ENCODE measurements at regions not wholly inside any gene's neighbourhood (a gene's known extent, or its start where the extent isn't known, plus 50 kb on each side); places are given as distances from the start of the nearest gene placed in this dataset.

DNA sequence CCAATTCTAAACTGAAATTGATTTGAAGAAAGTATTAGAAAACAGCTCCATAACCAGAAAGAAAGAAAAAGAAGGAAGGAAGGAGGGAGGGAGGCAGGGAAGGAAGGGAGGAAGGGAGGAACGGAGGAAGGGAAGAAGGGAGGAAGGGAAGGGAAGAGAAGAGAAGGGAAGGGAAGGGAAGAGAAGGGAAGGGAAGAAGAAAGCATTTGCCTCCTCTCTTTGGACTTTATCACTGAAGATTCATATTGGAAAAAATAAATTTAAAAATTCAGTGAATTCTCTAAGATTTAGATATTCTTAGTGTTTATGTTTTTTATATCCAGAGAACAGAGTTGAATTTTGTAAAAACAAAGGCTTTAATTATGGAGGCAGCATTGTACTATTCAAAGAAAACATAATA lies 68.5 kb upstream of the NXT1 start:
- FAIRE-seq (peak; percentile 88), DNase-seq (ENCODE audit: low read depth, low spot score) (no peak)
- H2AFZ ChIP-seq (ENCODE audit: low read depth, low read length): peak overlapping the region; percentile 95
- H3K36me3 ChIP-seq (ENCODE audit: control insufficient read depth in 2 of 2, extremely low read depth in 1 of 2, insufficient read depth in 2 of 2, low read length in 2 of 2): no peaks in the 10 kb centered on the region
- intact Hi-C loops (cut with micrococcal nuclease) (loop anchor here (1.0 to 5.0 kb wide), 2 partner anchors 24 to 40 kb away; no protein-coding TSS in a partner anchor), dilution Hi-C loops (cut with MboI; ENCODE audit: extremely low pct_ligation_motif_present, low sequenced_read_pairs) (no loop called here)
- CTCF ChIA-PET: interaction anchor here (0.7 to 3.0 kb wide), 4 partner anchors 8 to 231 kb away, joined by 3 to 13 read pairs (median 4); no protein-coding TSS in a partner anchor
- no peaks in the 10 kb centered on the region for H3K79me2 ChIP-seq (ENCODE audit: control insufficient read depth, insufficient read depth, low read length)
- TF ChIP-seq POLR2AphosphoS5 (IDR thresholded peaks at IDR 0.05; ENCODE audit: insufficient read depth, low read depth, low read length) (no peak), EZH2 (IDR thresholded peaks at IDR 0.05; ENCODE audit: borderline replicate concordance, low read depth, low read length, severe bottlenecking) (no peak), POLR2A (IDR thresholded peaks at IDR 0.05; ENCODE audit: low read depth, low read length) (no peak), JUN (IDR thresholded peaks at IDR 0.05; ENCODE audit: borderline replicate concordance, insufficient read depth, insufficient read length, low read depth) (no peak), MYC (IDR thresholded peaks at IDR 0.05; ENCODE audit: low read depth, low read length) (no peak), FOS (IDR thresholded peaks at IDR 0.05; ENCODE audit: borderline replicate concordance, insufficient read depth, low read length) (no peak), GATA2 (IDR thresholded peaks at IDR 0.05; ENCODE audit: insufficient read depth, insufficient read length, low read depth, low read length) (no peak)
- TF ChIP-seq, protein P1, sequence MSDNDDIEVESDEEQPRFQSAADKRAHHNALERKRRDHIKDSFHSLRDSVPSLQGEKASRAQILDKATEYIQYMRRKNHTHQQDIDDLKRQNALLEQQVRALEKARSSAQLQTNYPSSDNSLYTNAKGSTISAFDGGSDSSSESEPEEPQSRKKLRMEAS (IDR thresholded peaks at IDR 0.05; ENCODE audit: insufficient read depth, insufficient read length): no peak
- TF ChIP-seq, protein P2, sequence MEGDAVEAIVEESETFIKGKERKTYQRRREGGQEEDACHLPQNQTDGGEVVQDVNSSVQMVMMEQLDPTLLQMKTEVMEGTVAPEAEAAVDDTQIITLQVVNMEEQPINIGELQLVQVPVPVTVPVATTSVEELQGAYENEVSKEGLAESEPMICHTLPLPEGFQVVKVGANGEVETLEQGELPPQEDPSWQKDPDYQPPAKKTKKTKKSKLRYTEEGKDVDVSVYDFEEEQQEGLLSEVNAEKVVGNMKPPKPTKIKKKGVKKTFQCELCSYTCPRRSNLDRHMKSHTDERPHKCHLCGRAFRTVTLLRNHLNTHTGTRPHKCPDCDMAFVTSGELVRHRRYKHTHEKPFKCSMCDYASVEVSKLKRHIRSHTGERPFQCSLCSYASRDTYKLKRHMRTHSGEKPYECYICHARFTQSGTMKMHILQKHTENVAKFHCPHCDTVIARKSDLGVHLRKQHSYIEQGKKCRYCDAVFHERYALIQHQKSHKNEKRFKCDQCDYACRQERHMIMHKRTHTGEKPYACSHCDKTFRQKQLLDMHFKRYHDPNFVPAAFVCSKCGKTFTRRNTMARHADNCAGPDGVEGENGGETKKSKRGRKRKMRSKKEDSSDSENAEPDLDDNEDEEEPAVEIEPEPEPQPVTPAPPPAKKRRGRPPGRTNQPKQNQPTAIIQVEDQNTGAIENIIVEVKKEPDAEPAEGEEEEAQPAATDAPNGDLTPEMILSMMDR (IDR thresholded peaks at IDR 0.05; ENCODE audit: extremely low read depth in 1 of 2, insufficient read depth in 1 of 2, low read depth in 1 of 2, low read length in 2 of 2): no peak
- H3K4me3 ChIP-seq (replicated peaks in 1 of 3; ENCODE audit: insufficient read depth in 1 of 3, low read depth in 1 of 3, low read length in 3 of 3): no peak overlapping the region
- no peaks in the 10 kb centered on the region for H3K9me3 ChIP-seq (replicated peaks; ENCODE audit: control insufficient read depth, insufficient read depth, low read length)
- no peaks in the 10 kb centered on the region for H4K20me1 ChIP-seq (replicated peaks; ENCODE audit: control insufficient read depth, extremely low read depth, insufficient read depth, low read length)
- peak overlapping the region; percentile 26 for H3K9ac ChIP-seq (replicated peaks; ENCODE audit: extremely low read depth, insufficient read depth, low read length)
- BruUV-seq (replicated peaks): no TSS peak
- peaks cover 9% of the 10 kb centered on the region for H3K4me1 ChIP-seq (ENCODE audit: control insufficient read depth, extremely low read depth, insufficient read depth, low read length)
- H3K4me2 ChIP-seq (ENCODE audit: insufficient read depth, low read length): peak overlapping the region; percentile 34
- peak overlapping the region; percentile 46 for H3K27ac ChIP-seq (ENCODE audit: insufficient read depth, low read depth, low read length)
- POLR2A ChIA-PET: interaction anchor here (0.7 kb wide), 1 partner anchor 16 kb away, joined by 5 read pairs; no protein-coding TSS in a partner anchor
- H3K9me1 ChIP-seq (replicated peaks; ENCODE audit: control insufficient read depth, extremely low read depth, insufficient read depth, low read length): no peaks in the 10 kb centered on the region
- no peaks in the 10 kb centered on the region for H3K27me3 ChIP-seq (ENCODE audit: control insufficient read depth in 2 of 2, insufficient read depth in 2 of 2, low read length in 2 of 2)

All from endothelial cell of umbilical vein (primary cell).